B cell (primary cell): ENCODE measurements at regions not wholly inside any gene's neighbourhood (a gene's known extent, or its start where the extent isn't known, plus 50 kb on each side); places are given as distances from the start of the nearest gene placed in this dataset.

Source experiments
- ATAC-seq: fragments of 200-7000 bp; cut with Tn5 transposase; one replicate; pipeline ENCODE4 v1.10.0; 2021; ENCODE audit warnings: low read depth, mild to moderate bottlenecking, moderate number of reproducible peaks, moderate library complexity
- CTCF ChIA-PET: fragments of 350-600 bp; sonication (Branson Sonifier 250); formaldehyde crosslinking; loops from one replicate; lab custom pipeline; 2021; ENCODE audit warnings: antibody characterized with exemption, inconsistent platforms; lab: Charles Lee
- POLR2A ChIA-PET: fragments of 350-600 bp; sonication (Branson Sonifier 250); formaldehyde crosslinking; loops from one replicate; lab custom pipeline; 2021; ENCODE audit warnings: antibody characterized with exemption; lab: Charles Lee
- DNase-seq: peaks from one replicate; pipeline ENCODE4 v3.0.0; 2013
- H2AFZ ChIP-seq: 2 replicates; pipeline ENCODE4 v1.6.1; 2012; ENCODE audit warnings: mild to moderate bottlenecking, low read depth, low read length; ENCODE audit not compliant: insufficient read depth, poor library complexity, severe bottlenecking
- H3K27ac ChIP-seq, 2 donors: 1 replicate in 1 of 2; 2 replicates in 1 of 2; pipeline ENCODE4 v1.5.1; 2012 to 2013; ENCODE audit warnings: low read length in 2 of 2, mild to moderate bottlenecking in 2 of 2, moderate library complexity in 1 of 2
- H3K27me3 ChIP-seq, 4 experiments: fragments of 200-600 bp in 1 of 4; sonication (generic) in 1 of 4; replicated peaks in 1 of 4; 1 replicate in 2 of 4; 2 replicates in 2 of 4; pipeline versions ENCODE4 v1.6.1 to v1.7.0; 2013 to 2016; ENCODE audit warnings: low read length in 3 of 4, mild to moderate bottlenecking in 2 of 4, mixed read lengths in 1 of 4, moderate library complexity in 1 of 4; ENCODE audit not compliant: insufficient read depth in 4 of 4, control insufficient read depth in 3 of 4; ENCODE audit errors: control extremely low read depth in 1 of 4
- H3K36me3 ChIP-seq, 2 experiments: replicated peaks in 1 of 2; 1 replicate in 1 of 2; 2 replicates in 1 of 2; pipeline versions ENCODE4 v1.6.1 to v1.7.1; 2013; ENCODE audit warnings: low read length in 1 of 2; ENCODE audit not compliant: insufficient read depth in 2 of 2, control insufficient read depth in 1 of 2; ENCODE audit errors: control extremely low read depth in 1 of 2, extremely low read depth in 1 of 2
- H3K4me1 ChIP-seq, 2 donors: fragments of 200-600 bp in 1 of 2; sonication (generic) in 1 of 2; 1 replicate in 1 of 2; 2 replicates in 1 of 2; pipeline versions ENCODE4 v1.5.1 to v1.6.1; 2013 to 2017; ENCODE audit warnings: low read length in 2 of 2; ENCODE audit not compliant: control insufficient read depth in 2 of 2, insufficient read depth in 2 of 2
- H3K4me2 ChIP-seq: replicated peaks from 2 replicates; pipeline ENCODE3; 2012; ENCODE audit warnings: mild to moderate bottlenecking, low read depth, low read length; ENCODE audit not compliant: poor library complexity, severe bottlenecking
- H3K4me3 ChIP-seq, 5 experiments: fragments of 200-600 bp in 1 of 5; sonication (generic) in 1 of 5; 1 replicate in 3 of 5; 2 replicates in 2 of 5; pipeline versions ENCODE4 v1.5.1 to v1.7.0; 2011 to 2016; ENCODE audit warnings: low read length in 4 of 5, mild to moderate bottlenecking in 4 of 5, low read depth in 2 of 5, control low read depth in 1 of 5, moderate library complexity in 1 of 5; ENCODE audit not compliant: insufficient read depth in 1 of 5; ENCODE audit errors: control extremely low read depth in 1 of 5, extremely low read depth in 1 of 5
- H3K79me2 ChIP-seq: fragments of 200-600 bp; sonication (generic); one replicate; pipeline ENCODE4 v1.6.0; 2016; ENCODE audit warnings: low read length; ENCODE audit not compliant: control insufficient read depth, insufficient read depth
- H3K9ac ChIP-seq: fragments of 200-600 bp; sonication (generic); 2 replicates; pipeline ENCODE4 v1.6.1; 2017; ENCODE audit warnings: mild to moderate bottlenecking, low read length, moderate library complexity
- H3K9me3 ChIP-seq, 3 donors: one replicate each; pipeline versions ENCODE4 v1.6.1 to v1.7.1; 2013; ENCODE audit warnings: low read length in 2 of 3; ENCODE audit not compliant: control insufficient read depth in 2 of 3, insufficient read depth in 1 of 3; ENCODE audit errors: control extremely low read depth in 1 of 3
- H4K20me1 ChIP-seq: 2 replicates; pipeline ENCODE4 v1.6.0; 2012; ENCODE audit warnings: mild to moderate bottlenecking, low read length; ENCODE audit not compliant: insufficient read depth, control insufficient read depth, poor library complexity, severe bottlenecking
- H3K27ac Mint-ChIP-seq: one replicate; pipeline ENCODE4 v1.8.0; 2021; ENCODE audit warnings: mixed read lengths
- H3K27me3 Mint-ChIP-seq: one replicate; pipeline ENCODE4 v1.8.0; 2021; ENCODE audit warnings: mixed read lengths
- H3K4me1 Mint-ChIP-seq: one replicate; pipeline ENCODE4 v1.8.0; 2021; ENCODE audit warnings: mixed read lengths
- H3K4me3 Mint-ChIP-seq: one replicate; pipeline ENCODE4 v1.8.0; 2021; ENCODE audit warnings: mixed read lengths
- H3K9me3 Mint-ChIP-seq: one replicate; pipeline ENCODE4 v1.8.0; 2022; ENCODE audit warnings: mixed read lengths; ENCODE audit not compliant: insufficient read depth
- CTCF ChIP-seq: fragments of 200-600 bp; IDR thresholded peaks from one replicate; pipeline ENCODE4 v1.8.0; 2022; ENCODE audit warnings: antibody characterized with exemption, mild to moderate bottlenecking
- EZH2 ChIP-seq: IDR thresholded peaks from 2 replicates; pipeline ENCODE4 v1.6.1; 2012; ENCODE audit warnings: borderline replicate concordance, low read depth, mild to moderate bottlenecking, moderate library complexity, low read length; ENCODE audit not compliant: insufficient read depth, poor library complexity, severe bottlenecking
- WGBS: methylation state at CpG from one replicate; pipeline ENCODE4 v1.1.5; 2013; ENCODE audit warnings: missing lambda C conversion rate; ENCODE audit not compliant: insufficient coverage; 5-methylcytosine and 5-hydroxymethylcytosine counted together
- intact Hi-C: fragments of 100-400 bp; cut with micrococcal nuclease; formaldehyde crosslinking; loops from one replicate; pipeline ENCODE4 v1.10.0; 2022

GRCh38 chrX:38959736-38960135, 158.5 kb downstream of the MID1IP1 start:
- H3K4me3 Mint-ChIP-seq: no peak overlapping the region

GRCh38 chrX:38960137-38960536, 158.9 kb downstream of the MID1IP1 start:
- no peak overlapping the region for H3K4me2 ChIP-seq
- H3K4me1 ChIP-seq: no peaks in the 10 kb centered on the region
- no peaks in the 10 kb centered on the region for H3K36me3 ChIP-seq
- Mint-ChIP-seq H3K27ac (no peak overlapping the region), H3K4me3 (no peak overlapping the region), H3K4me1 (no peaks in the 10 kb centered on the region), H3K27me3 (no peaks in the 10 kb centered on the region), H3K9me3 (peaks cover 4% of the 10 kb centered on the region)
- no peaks in the 10 kb centered on the region for H3K79me2 ChIP-seq
- ATAC-seq (no peak), DNase-seq (no peak)
- peaks cover 0 to 9% (median 9%) of the 10 kb centered on the region in 3 donors for H3K9me3 ChIP-seq
- intact Hi-C loops: no loop called here
- TF ChIP-seq CTCF (no peak), EZH2 (no peak)
- H3K9ac ChIP-seq: no peak overlapping the region
- no peaks in the 10 kb centered on the region for H4K20me1 ChIP-seq
- WGBS: no CpG with 5 or more reads among the region's 2 CpGs
- POLR2A ChIA-PET: no interaction called here
- CTCF ChIA-PET: no interaction called here
- no peak overlapping the region for H3K27ac ChIP-seq
- no peak overlapping the region for H3K4me3 ChIP-seq
- no peak overlapping the region for H2AFZ ChIP-seq
- H3K27me3 ChIP-seq: no peaks in the 10 kb centered on the region

More at GRCh38 chrX:38959736-38960135, 158.5 kb downstream of the MID1IP1 start:
- H3K27me3 ChIP-seq: no peaks in the 10 kb centered on the region
- H3K4me2 ChIP-seq: no peak overlapping the region
- Mint-ChIP-seq H3K27ac (no peak overlapping the region), H3K9me3 (peaks cover 4% of the 10 kb centered on the region), H3K27me3 (no peaks in the 10 kb centered on the region), H3K4me1 (no peaks in the 10 kb centered on the region)
- WGBS: no CpG with 5 or more reads among the region's 1 CpG
- H3K4me1 ChIP-seq: no peaks in the 10 kb centered on the region
- no peak for TF ChIP-seq EZH2
- no peak for TF ChIP-seq CTCF
- no peaks in the 10 kb centered on the region for H3K79me2 ChIP-seq
- H3K9ac ChIP-seq: no peak overlapping the region
- intact Hi-C loops: no loop called here
- peaks cover 0 to 9% (median 9%) of the 10 kb centered on the region in 3 donors for H3K9me3 ChIP-seq
- H4K20me1 ChIP-seq: no peaks in the 10 kb centered on the region
- H3K27ac ChIP-seq: no peak overlapping the region
- H2AFZ ChIP-seq: no peak overlapping the region
- H3K4me3 ChIP-seq: no peak overlapping the region
- POLR2A ChIA-PET: no interaction called here
- no peak for DNase-seq
- no peak for ATAC-seq
- no peaks in the 10 kb centered on the region for H3K36me3 ChIP-seq
- CTCF ChIA-PET: no interaction called here
